HG03457 (cell line): ENCODE measurements at regions not wholly inside any gene's neighbourhood (a gene's known extent, or its start where the extent isn't known, plus 50 kb on each side); places are given as distances from the start of the nearest gene placed in this dataset.
A peak's percentile ranks its signal among the peaks of the same experiment; 100 is the strongest.

ENCODE experiments used
- ATAC-seq: cut with Tn5 transposase; IDR thresholded peaks from one replicate; pipeline ENCODE4 v1.9.1; 2021; ENCODE audit warnings: moderate number of reproducible peaks; ENCODE audit not compliant: unreplicated experiment

- ATAC-seq, result peak; percentile 57
Measured at GRCh38 chr2:58870704-58871103, 629.6 kb upstream of the FANCL start.

- no peak for ATAC-seq
Measured at GRCh38 chr2:58866946-58867345, 625.8 kb upstream of the FANCL start.

DNA sequence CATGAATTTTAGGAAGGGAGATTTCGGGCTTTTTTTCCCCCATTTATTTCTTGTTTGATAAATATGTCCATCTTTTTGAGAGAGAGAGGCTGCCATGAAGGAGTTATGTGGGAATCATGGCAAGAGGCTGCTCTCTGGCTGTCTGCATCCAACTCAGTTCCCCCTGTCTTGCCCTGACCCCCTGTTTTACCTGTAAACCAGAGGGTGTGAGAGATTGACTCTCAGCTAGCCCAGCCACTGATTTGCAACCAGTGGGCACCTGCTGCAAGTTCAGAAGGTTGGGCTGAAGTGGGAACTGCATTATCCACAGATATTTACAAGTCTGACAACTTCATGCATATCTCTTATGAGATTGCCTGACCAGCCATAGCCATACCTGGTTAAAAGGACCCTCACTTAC is 625.4 kb upstream of the FANCL start:
- ATAC-seq, result no peak

DNA sequence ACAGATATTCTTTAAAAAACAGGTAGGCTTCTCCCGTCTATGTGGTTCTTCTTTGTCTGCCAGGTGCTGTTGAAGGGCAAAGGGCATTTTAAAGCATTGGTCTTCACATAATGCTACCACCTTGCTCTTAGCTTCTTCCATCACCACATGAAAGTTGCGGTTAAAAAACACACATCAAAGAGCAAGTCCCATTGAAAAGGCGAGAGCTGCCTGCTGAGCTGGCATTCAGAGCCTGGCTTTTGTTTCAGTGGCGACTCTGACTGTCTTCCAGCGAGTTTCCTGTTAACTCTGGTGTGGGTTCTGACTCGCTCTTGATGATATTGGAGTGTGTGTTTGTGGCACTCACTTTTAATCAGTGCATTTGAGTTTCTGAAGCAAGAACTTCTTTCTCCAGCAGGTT is 624.9 kb upstream of the FANCL start:
- no peak for ATAC-seq

DNA sequence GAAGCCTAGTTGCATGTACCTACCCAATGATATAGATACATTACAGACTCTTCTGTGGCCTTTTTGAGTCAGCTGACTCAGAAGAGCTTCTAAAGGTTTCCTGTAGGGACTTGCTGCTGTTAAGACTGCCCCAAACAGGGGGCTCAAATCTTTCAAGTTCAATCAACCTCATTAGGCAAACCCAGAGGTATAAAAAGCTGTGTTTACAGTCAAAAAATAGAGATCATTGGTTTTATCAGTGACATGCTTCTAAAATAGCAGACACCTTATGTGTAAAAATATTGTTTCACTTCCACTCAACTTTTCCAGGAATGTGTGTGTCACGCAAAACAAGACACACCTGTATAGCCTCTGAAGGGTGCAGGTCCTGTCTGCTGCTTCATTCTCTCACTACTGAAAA is 624.3 kb upstream of the FANCL start:
- no peak for ATAC-seq

DNA sequence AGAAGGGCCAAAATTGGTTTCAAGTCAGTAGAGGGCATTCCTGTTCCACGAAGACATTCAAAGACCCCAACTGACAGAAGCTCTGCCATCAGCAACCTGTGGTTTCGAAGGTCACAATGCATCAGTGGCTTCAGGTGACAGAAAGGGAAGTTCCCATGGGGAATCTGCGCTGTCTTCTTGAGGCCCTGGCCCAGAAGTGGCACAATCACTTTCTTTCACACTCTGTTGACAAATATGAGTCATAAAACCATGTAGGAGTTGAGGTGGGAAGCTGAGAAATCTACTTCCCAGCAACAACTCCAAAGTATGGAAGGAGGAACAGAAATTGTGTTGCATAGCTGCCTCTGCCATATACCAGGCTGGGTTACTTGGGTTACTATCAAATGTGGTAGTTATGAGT is 621.1 kb upstream of the FANCL start:
- peak; percentile 49 for ATAC-seq

DNA sequence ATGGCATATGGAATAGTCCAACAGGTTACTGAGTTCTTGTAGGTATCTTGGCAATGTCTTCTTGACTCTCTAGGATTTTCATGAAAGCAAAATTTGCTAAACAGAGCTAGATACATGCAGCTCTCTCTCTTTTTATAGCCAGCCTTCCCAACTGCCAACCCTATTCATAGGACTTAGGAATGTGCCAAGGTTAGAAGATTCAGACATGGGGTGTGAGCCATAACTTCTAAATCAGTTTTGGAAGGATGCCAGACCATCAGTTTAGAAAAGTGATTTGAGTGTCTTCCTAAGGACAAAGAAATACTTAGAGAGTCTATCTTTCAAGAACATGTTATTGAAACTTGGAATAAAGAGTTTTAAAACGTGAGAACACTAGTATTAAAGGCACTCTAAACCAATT is 619.5 kb upstream of the FANCL start:
- ATAC-seq, result no peak

- ATAC-seq, result no peak
Measured at GRCh38 chr2:58856100-58856499, 615.0 kb upstream of the FANCL start.

GRCh38 chr2:58853420-58853819 is 612.3 kb upstream of the FANCL start:
- no peak for ATAC-seq

- ATAC-seq, result no peak
Measured at GRCh38 chr2:58852905-58853304, 611.8 kb upstream of the FANCL start.

GRCh38 chr2:58852243-58852642 is 611.1 kb upstream of the FANCL start:
- ATAC-seq, result no peak

GRCh38 chr2:58851598-58851997 is 610.5 kb upstream of the FANCL start:
- ATAC-seq, result no peak

DNA sequence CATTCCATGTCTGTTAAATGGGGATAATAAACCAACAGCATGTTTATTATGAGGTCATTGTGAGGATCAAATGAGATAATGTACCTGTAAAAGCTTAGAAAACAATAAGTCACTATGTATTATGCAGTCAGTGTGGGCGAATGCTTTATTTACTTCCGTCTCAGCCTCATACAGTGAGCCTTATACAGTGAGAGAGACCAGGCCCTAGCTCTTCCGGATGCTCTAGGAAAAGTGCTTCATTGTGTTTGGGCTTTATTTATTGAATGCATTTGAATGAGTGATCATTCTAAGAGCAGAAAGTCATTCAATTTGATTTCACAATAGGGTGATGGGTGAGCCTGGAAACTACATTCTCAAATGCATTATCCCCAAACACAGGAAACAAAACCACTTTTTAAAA is 603.9 kb upstream of the FANCL start:
- ATAC-seq, result no peak

DNA sequence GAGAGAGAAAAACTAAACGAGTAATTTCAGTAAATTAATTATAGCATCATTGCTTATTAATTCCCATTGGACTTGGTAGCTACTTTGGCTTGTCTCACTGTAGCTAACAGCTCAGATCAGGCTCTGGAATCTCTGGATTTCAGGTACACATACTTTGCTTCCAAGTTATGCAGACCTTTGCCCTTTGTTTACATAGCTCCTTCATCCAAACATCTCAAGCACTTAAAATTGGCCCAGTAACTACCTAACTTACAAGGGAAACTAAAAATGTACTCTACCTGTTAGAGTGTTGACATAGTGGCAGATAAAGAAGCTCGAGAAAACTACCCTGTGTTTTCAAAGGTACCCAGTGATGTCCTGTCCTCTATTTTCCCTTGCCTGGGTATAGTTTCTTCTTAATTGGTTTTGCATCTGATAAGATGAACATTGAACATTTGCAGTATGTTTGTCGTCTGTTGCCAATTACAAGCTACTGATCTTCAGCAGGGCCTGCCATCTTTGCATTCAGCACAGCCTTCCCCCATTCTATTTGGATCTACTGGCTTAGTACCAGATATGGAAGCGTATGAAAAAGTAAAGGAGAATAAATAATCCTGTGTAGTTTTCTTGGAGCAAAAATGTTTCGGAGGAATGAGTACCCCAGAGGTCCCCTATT is 601.5 kb upstream of the FANCL start:
- no peak for ATAC-seq

GRCh38 chr2:58834404-58834803 is 593.3 kb upstream of the FANCL start:
- ATAC-seq, result no peak

GRCh38 chr2:58826795-58827194 is 585.7 kb upstream of the FANCL start:
- ATAC-seq, result no peak

- no peak for ATAC-seq
Measured at GRCh38 chr2:58812771-58813344, 571.7 kb upstream of the FANCL start.

GRCh38 chr2:58805126-58805525 is 564.0 kb upstream of the FANCL start:
- ATAC-seq, result no peak

- ATAC-seq, result no peak
Measured at GRCh38 chr2:58803192-58803591, 562.1 kb upstream of the FANCL start.

GRCh38 chr2:58800881-58801280 is 559.8 kb upstream of the FANCL start:
- ATAC-seq, result no peak

DNA sequence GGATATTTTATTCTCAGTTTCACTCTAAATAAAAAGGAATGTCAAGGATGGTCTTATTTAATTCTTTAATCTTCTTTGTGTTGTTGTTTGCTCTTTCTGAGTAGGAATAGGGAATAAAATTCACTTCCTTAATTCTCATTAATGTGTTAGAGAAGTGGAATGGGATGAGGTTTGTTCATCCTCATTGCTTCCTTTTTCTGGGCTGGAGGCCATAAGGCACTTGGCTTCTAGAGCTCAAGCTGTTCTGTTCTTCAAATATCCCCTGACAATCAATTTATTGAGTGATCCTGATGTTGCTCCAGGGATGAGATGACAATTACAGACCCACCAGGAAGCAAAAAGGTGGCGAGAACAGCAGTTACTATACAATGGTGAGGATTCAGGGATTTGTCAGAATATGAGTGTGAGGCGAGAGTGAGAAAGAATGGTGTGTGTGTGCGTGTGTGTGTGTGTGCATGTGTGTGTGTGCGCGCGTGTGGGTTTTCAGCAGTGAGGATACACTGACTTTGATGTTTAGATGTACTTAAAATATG is 557.6 kb upstream of the FANCL start:
- no peak for ATAC-seq

- ATAC-seq, result no peak
Measured at GRCh38 chr2:58796239-58796910, 555.2 kb upstream of the FANCL start.
